Mesendoderm (in vitro differentiated cells): ENCODE measurements at regions not wholly inside any gene's neighbourhood (a gene's known extent, or its start where the extent isn't known, plus 50 kb on each side); places are given as distances from the start of the nearest gene placed in this dataset.
A peak's percentile ranks its signal among the peaks of the same experiment; 100 is the strongest.
"Not testable (repeated sequence)": the region's sequence is repeated elsewhere in the genome, so short reads cannot be mapped to it uniquely, and the experiment has no call there.

Experiments used
- DNase-seq: peaks from one replicate; pipeline ENCODE4 v3.0.0; 2013
- H2AK5ac ChIP-seq: 2 replicates; pipeline ENCODE4 v1.6.1; 2013; ENCODE audit warnings: low read length, inconsistent platforms
- H2BK120ac ChIP-seq: 2 replicates; pipeline ENCODE4 v1.6.1; 2013; ENCODE audit warnings: low read depth, mild to moderate bottlenecking, low read length, moderate library complexity, mixed read lengths
- H2BK15ac ChIP-seq: replicated peaks from 2 replicates; pipeline ENCODE4 v1.6.1; 2013; ENCODE audit warnings: low read depth, mild to moderate bottlenecking, moderate library complexity
- H2BK5ac ChIP-seq: 2 replicates; pipeline ENCODE4 v1.6.1; 2013; ENCODE audit warnings: low read length, inconsistent platforms
- H3K18ac ChIP-seq: 2 replicates; pipeline ENCODE4 v1.6.1; 2013; ENCODE audit warnings: mild to moderate bottlenecking, low read length, mixed read lengths
- H3K23ac ChIP-seq: one replicate; pipeline ENCODE4 v1.6.1; 2013; ENCODE audit warnings: low read length
- H3K27ac ChIP-seq: 2 replicates; pipeline ENCODE4 v1.5.1; 2013; ENCODE audit warnings: low read depth, mild to moderate bottlenecking, inconsistent platforms, low read length, moderate library complexity
- H3K27me3 ChIP-seq: 2 replicates; pipeline ENCODE4 v1.6.1; 2013; ENCODE audit warnings: low read length, control low read depth, mild to moderate bottlenecking, inconsistent platforms; ENCODE audit not compliant: insufficient read depth, poor library complexity
- H3K36me3 ChIP-seq: 2 replicates; pipeline ENCODE4 v1.6.1; 2013; ENCODE audit warnings: low read length, inconsistent platforms; ENCODE audit not compliant: control insufficient read depth, insufficient read depth
- H3K4ac ChIP-seq: one replicate; pipeline ENCODE4 v1.6.1; 2013; ENCODE audit warnings: low read depth, mild to moderate bottlenecking, low read length, moderate library complexity
- H3K4me1 ChIP-seq: 2 replicates; pipeline ENCODE4 v1.6.1; 2013; ENCODE audit warnings: low read depth, low read length, inconsistent platforms; ENCODE audit not compliant: control insufficient read depth
- H3K4me2 ChIP-seq: 2 replicates; pipeline ENCODE4 v1.6.1; 2013; ENCODE audit warnings: low read length
- H3K4me3 ChIP-seq: 2 replicates; pipeline ENCODE4 v1.5.1; 2013; ENCODE audit warnings: mild to moderate bottlenecking, low read length
- H3K56ac ChIP-seq: one replicate; pipeline ENCODE4 v1.6.1; 2013; ENCODE audit warnings: low read length
- H3K79me1 ChIP-seq: 2 replicates; pipeline ENCODE4 v1.6.1; 2013; ENCODE audit warnings: low read length, inconsistent platforms
- H3K79me2 ChIP-seq: 2 replicates; pipeline ENCODE4 v1.6.1; 2013; ENCODE audit warnings: mild to moderate bottlenecking, low read length; ENCODE audit not compliant: control insufficient read depth, insufficient read depth
- H3K9ac ChIP-seq: 2 replicates; pipeline ENCODE4 v1.6.1; 2013; ENCODE audit warnings: low read length, inconsistent platforms
- H4K5ac ChIP-seq: one replicate; pipeline ENCODE4 v1.6.1; 2013; ENCODE audit warnings: low read length
- H4K8ac ChIP-seq: one replicate; pipeline ENCODE4 v1.6.1; 2013; ENCODE audit warnings: low read depth, mild to moderate bottlenecking, control low read depth, low read length, moderate library complexity
- WGBS: extraction: QIAGEN DNeasy Blood & Tissue Kit; methylation state at CpG from one replicate; pipeline ENCODE4 v1.1.7; 2013; ENCODE audit warnings: low lambda C conversion rate, missing lambda C conversion rate; ENCODE audit not compliant: insufficient coverage; ENCODE audit errors: extremely low coverage; 5-methylcytosine and 5-hydroxymethylcytosine counted together

GRCh38 chr1:157272264-157272663 lies 134.1 kb upstream of the ETV3 start:
- no peak overlapping the region for H3K9ac ChIP-seq
- H3K79me1 ChIP-seq, result no peaks in the 10 kb centered on the region
- H3K4me2 ChIP-seq, result no peak overlapping the region
- H3K4me3 ChIP-seq, result no peak overlapping the region
- no peak overlapping the region for H3K56ac ChIP-seq
- H2BK5ac ChIP-seq, result no peak overlapping the region
- peak overlapping the region; percentile 13 for H2AK5ac ChIP-seq
- H3K27me3 ChIP-seq, result no peaks in the 10 kb centered on the region
- no peak overlapping the region for H3K23ac ChIP-seq
- H2BK120ac ChIP-seq, result no peak overlapping the region
- no peak overlapping the region for H4K5ac ChIP-seq
- no peak overlapping the region for H3K27ac ChIP-seq
- H4K8ac ChIP-seq, result no peak overlapping the region
- no peak overlapping the region for H3K4ac ChIP-seq
- no peaks in the 10 kb centered on the region for H3K36me3 ChIP-seq
- H2BK15ac ChIP-seq, result no peak overlapping the region
- H3K79me2 ChIP-seq, result no peaks in the 10 kb centered on the region
- H3K18ac ChIP-seq, result no peak overlapping the region
- peaks cover 12% of the 10 kb centered on the region for H3K4me1 ChIP-seq
- DNase-seq, result no peak

DNA sequence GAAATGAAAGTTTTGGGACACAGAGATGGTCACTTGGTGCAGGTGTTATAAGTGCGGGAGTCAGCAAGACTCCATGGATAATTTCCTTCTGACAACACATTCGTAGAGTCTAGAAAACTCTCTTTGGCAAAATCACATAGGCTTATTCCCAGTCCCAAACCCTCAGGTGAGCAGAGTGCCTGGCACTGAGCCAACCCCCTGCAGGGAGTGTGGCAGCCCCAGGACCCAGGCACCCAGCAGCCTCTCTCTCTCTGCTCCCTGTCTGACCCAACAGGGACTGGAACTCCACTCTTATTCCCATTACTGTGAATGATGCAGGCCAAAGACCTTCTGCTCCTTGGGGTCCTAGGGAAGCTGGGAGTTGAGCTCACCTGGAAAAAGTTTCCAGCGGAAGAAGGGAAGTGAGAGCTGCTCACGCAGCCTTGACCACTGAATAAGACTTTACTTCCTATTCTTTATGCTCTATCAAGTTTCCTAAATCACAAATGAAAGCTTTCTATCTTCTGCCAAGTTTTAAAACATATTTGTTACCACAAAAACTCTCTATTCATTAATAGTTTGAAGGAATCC lies 132.6 kb upstream of the ETV3 start:
- Histone ChIP-seq H3K79me2 (no peaks in the 10 kb centered on the region), H3K23ac (no peak overlapping the region), H4K5ac (no peak overlapping the region), H3K4me3 (no peak overlapping the region), H3K18ac (no peak overlapping the region), H3K79me1 (no peaks in the 10 kb centered on the region), H3K9ac (no peak overlapping the region), H3K4me2 (no peak overlapping the region), H3K56ac (no peak overlapping the region), H3K4me1 (peaks cover 12% of the 10 kb centered on the region), H4K8ac (no peak overlapping the region), H3K36me3 (no peaks in the 10 kb centered on the region), H3K4ac (no peak overlapping the region), H2AK5ac (peak overlapping the region; percentile 46), H2BK5ac (no peak overlapping the region), H3K27me3 (no peaks in the 10 kb centered on the region), H3K27ac (no peak overlapping the region), H2BK15ac (no peak overlapping the region), H2BK120ac (no peak overlapping the region)
- WGBS, result no CpG with 5 or more reads among the region's 4 CpGs
- DNase-seq, result no peak

GRCh38 chr1:157269656-157270375 lies 131.6 kb upstream of the ETV3 start:
- Histone ChIP-seq H3K18ac (no peak overlapping the region), H3K79me2 (no peaks in the 10 kb centered on the region), H4K8ac (no peak overlapping the region), H3K4me1 (peaks cover 6% of the 10 kb centered on the region), H3K79me1 (no peaks in the 10 kb centered on the region), H2BK15ac (no peak overlapping the region), H3K23ac (no peak overlapping the region), H3K36me3 (no peaks in the 10 kb centered on the region), H3K9ac (no peak overlapping the region), H3K27me3 (no peaks in the 10 kb centered on the region), H2AK5ac (no peak overlapping the region), H4K5ac (no peak overlapping the region), H3K27ac (no peak overlapping the region), H3K4me2 (no peak overlapping the region), H3K4me3 (no peak overlapping the region), H3K56ac (no peak overlapping the region), H2BK120ac (no peak overlapping the region), H2BK5ac (no peak overlapping the region), H3K4ac (no peak overlapping the region)
- WGBS, result no CpG with 5 or more reads among the region's 6 CpGs
- DNase-seq, result no peak

DNA sequence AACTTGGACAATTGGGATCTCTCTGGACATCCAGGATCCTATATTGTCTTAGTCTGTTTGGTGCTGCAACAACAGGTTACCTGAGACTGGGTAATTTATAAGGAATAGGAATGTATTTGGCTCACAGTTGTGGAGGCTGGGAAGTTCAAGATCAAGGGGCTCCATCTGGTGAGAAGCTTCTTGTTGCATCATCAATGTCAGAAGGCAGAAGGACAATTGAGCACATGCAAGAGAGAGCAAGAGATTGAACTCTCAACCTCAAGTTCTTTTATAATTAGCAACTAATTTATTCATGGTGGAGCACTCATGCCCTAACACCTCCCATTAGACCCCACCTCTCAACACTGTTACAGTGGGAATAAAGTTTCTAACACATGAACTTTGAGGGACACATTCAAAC lies 124.7 kb upstream of the ETV3 start:
- Histone ChIP-seq H2BK15ac (no peak overlapping the region), H3K9ac (no peak overlapping the region), H4K8ac (no peak overlapping the region), H3K4me3 (no peak overlapping the region), H3K4me2 (no peak overlapping the region), H3K27ac (no peak overlapping the region), H3K79me2 (no peaks in the 10 kb centered on the region), H3K36me3 (no peaks in the 10 kb centered on the region), H3K23ac (no peak overlapping the region), H4K5ac (no peak overlapping the region), H3K4me1 (no peaks in the 10 kb centered on the region), H2BK5ac (no peak overlapping the region), H2BK120ac (no peak overlapping the region), H3K79me1 (no peaks in the 10 kb centered on the region), H2AK5ac (no peak overlapping the region), H3K18ac (no peak overlapping the region), H3K4ac (no peak overlapping the region), H3K27me3 (no peaks in the 10 kb centered on the region), H3K56ac (no peak overlapping the region)
- DNase-seq, result no peak

GRCh38 chr1:157262422-157262821 lies 124.2 kb upstream of the ETV3 start:
- Histone ChIP-seq H3K9ac (no peak overlapping the region), H3K23ac (no peak overlapping the region), H4K8ac (no peak overlapping the region), H4K5ac (no peak overlapping the region), H3K4me1 (no peaks in the 10 kb centered on the region), H3K4ac (peak overlapping the region; percentile 7), H3K79me1 (no peaks in the 10 kb centered on the region), H2BK120ac (no peak overlapping the region), H3K4me3 (no peak overlapping the region), H3K4me2 (no peak overlapping the region), H2BK15ac (no peak overlapping the region), H3K56ac (no peak overlapping the region), H2BK5ac (no peak overlapping the region), H3K18ac (no peak overlapping the region), H2AK5ac (no peak overlapping the region), H3K27ac (no peak overlapping the region), H3K36me3 (no peaks in the 10 kb centered on the region), H3K79me2 (no peaks in the 10 kb centered on the region), H3K27me3 (no peaks in the 10 kb centered on the region)
- no CpG with 5 or more reads among the region's 2 CpGs for WGBS
- no peak for DNase-seq

GRCh38 chr1:157255891-157256290 lies 117.7 kb upstream of the ETV3 start:
- H3K4me3 ChIP-seq, H4K8ac ChIP-seq, H3K27ac ChIP-seq, H3K9ac ChIP-seq, H3K27me3 ChIP-seq, H4K5ac ChIP-seq, H3K36me3 ChIP-seq, H2BK15ac ChIP-seq, H3K79me1 ChIP-seq, H3K4me1 ChIP-seq, H3K79me2 ChIP-seq, H2AK5ac ChIP-seq, H3K56ac ChIP-seq, DNase-seq, H2BK120ac ChIP-seq, H3K4ac ChIP-seq, H2BK5ac ChIP-seq, H3K18ac ChIP-seq, H3K4me2 ChIP-seq, H3K23ac ChIP-seq: not testable (repeated sequence)
- no CpG with 5 or more reads among the region's 3 CpGs for WGBS
